ENCODE measurements at regions not wholly inside any gene's neighbourhood (a gene's known extent, or its start where the extent isn't known, plus 50 kb on each side); places are given as distances from the start of the nearest gene placed in this dataset.

- 83% methylated on average over 1 of the region's 2 CpGs for WGBS (ENCODE audit: insufficient coverage)
- Histone ChIP-seq H3K4me3 (ENCODE audit: control insufficient read depth in 1 of 7, extremely low read depth in 1 of 7, insufficient read depth in 4 of 7, low read depth in 2 of 7, low read length in 6 of 7) (no peak overlapping the region), H3K4me1 (ENCODE audit: control extremely low read depth in 1 of 4, control insufficient read depth in 4 of 4, insufficient read depth in 4 of 4, low read length in 3 of 4) (no peaks in the 10 kb centered on the region), H3K36me3 (ENCODE audit: control insufficient read depth in 4 of 4, insufficient read depth in 4 of 4, low read length in 3 of 4) (no peaks in the 10 kb centered on the region), H3K27ac (ENCODE audit: insufficient read depth in 1 of 2, low read depth in 1 of 2, low read length in 2 of 2, poor library complexity in 1 of 2, severe bottlenecking in 2 of 2) (no peak overlapping the region), H3K9me3 (ENCODE audit: control extremely low read depth in 1 of 5, control insufficient read depth in 4 of 5, insufficient read depth in 2 of 5, low read depth in 1 of 5, low read length in 4 of 5) (no peaks in the 10 kb centered on the region), H3K27me3 (replicated peaks in 2 of 5; ENCODE audit: control insufficient read depth in 4 of 5, insufficient read depth in 5 of 5, low read length in 4 of 5) (peaks cover 0 to 5% (median 2%) of the 10 kb centered on the region in 5 experiments)
- ChIA-PET CTCF (no interaction called here), POLR2A (no interaction called here)
- no peak for DNase-seq
These were observed 71.9 kb upstream of the TNKS2 start for GRCh38 chr10:91726355-91726754.

DNA sequence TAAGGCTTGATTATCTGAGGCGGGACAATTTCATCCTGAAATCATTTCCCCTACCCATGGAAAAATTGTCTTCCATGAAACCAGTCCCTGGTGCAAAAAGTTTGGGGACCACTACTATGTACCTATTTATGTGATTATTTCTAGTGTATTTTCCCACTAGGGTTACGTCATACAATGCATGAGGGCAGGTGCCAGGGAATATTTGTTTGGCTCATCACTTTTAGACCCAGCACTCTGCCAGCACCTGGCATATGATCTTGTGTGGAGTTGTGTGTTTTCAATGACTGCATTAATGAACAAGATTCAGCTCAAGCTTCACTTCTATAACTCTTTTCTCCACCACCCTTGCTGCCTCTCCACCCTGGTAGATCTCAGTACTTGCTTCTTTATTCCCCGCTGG, 73.3 kb upstream of the TNKS2 start:
- Histone ChIP-seq H3K27me3 (replicated peaks in 2 of 5; ENCODE audit: control insufficient read depth in 4 of 5, insufficient read depth in 5 of 5, low read length in 4 of 5) (peaks cover 0 to 5% (median 2%) of the 10 kb centered on the region in 5 experiments), H3K9me3 (ENCODE audit: control extremely low read depth in 1 of 5, control insufficient read depth in 4 of 5, insufficient read depth in 2 of 5, low read depth in 1 of 5, low read length in 4 of 5) (no peaks in the 10 kb centered on the region), H3K27ac (ENCODE audit: insufficient read depth in 1 of 2, low read depth in 1 of 2, low read length in 2 of 2, poor library complexity in 1 of 2, severe bottlenecking in 2 of 2) (no peak overlapping the region), H3K4me3 (ENCODE audit: control insufficient read depth in 1 of 7, extremely low read depth in 1 of 7, insufficient read depth in 4 of 7, low read depth in 2 of 7, low read length in 6 of 7) (no peak overlapping the region), H3K4me1 (ENCODE audit: control extremely low read depth in 1 of 4, control insufficient read depth in 4 of 4, insufficient read depth in 4 of 4, low read length in 3 of 4) (no peaks in the 10 kb centered on the region), H3K36me3 (ENCODE audit: control insufficient read depth in 4 of 4, insufficient read depth in 4 of 4, low read length in 3 of 4) (no peaks in the 10 kb centered on the region)
- POLR2A ChIA-PET: no interaction called here
- WGBS (ENCODE audit: insufficient coverage): 100% methylated on average over 1 of the region's 3 CpGs
- no peak for DNase-seq
- CTCF ChIA-PET: no interaction called here

GRCh38 chr10:91713461-91714072, 80.7 kb upstream of the PPP1R3C start:
- no peak overlapping the region for H3K27ac ChIP-seq (ENCODE audit: insufficient read depth in 1 of 2, low read depth in 1 of 2, low read length in 2 of 2, poor library complexity in 1 of 2, severe bottlenecking in 2 of 2)
- POLR2A ChIA-PET: no interaction called here

DNA sequence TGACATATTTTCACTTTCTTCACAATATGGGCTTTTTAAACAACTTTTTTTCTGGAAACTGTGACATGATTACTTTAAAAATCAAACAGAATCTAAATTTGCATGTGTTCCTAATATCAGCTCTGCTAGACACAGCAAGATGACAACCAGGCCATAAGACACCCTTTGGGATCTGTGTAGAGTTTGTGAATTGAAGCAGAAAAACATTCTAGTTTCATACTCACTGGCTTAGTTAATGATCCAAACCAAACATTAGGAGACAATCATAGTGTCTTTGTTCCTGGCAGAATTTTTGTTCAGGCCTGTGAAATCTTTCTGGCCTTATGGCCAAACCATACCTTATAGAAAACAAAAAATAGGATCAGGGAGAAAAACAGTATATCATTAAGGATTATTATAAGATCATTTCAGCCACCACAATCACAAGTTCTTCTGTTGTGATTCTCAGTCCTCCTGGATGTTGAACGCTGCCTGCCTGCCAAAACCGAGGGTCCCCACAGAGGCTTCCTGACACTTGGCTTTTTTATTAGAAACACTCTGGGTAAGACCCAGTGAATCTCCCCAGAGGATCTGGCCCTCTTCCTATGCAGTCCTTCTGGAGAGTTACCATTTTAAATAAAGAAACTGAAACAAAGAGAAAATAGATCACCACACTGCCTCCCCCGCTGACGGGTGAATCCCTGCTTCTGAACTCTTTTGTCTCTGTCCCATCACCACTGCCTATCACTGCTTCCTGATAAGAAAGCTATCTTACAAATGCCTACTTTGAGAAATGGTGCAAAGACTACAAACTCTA, 79.2 kb upstream of the PPP1R3C start:
- Histone ChIP-seq H3K4me1 (ENCODE audit: control extremely low read depth in 1 of 4, control insufficient read depth in 4 of 4, insufficient read depth in 4 of 4, low read length in 3 of 4) (no peaks in the 10 kb centered on the region), H3K4me3 (ENCODE audit: control insufficient read depth in 1 of 7, extremely low read depth in 1 of 7, insufficient read depth in 4 of 7, low read depth in 2 of 7, low read length in 6 of 7) (no peak overlapping the region), H3K27me3 (replicated peaks in 2 of 5; ENCODE audit: control insufficient read depth in 4 of 5, insufficient read depth in 5 of 5, low read length in 4 of 5) (no peaks in the 10 kb centered on the region), H3K9me3 (ENCODE audit: control extremely low read depth in 1 of 5, control insufficient read depth in 4 of 5, insufficient read depth in 2 of 5, low read depth in 1 of 5, low read length in 4 of 5) (no peaks in the 10 kb centered on the region), H3K27ac (ENCODE audit: insufficient read depth in 1 of 2, low read depth in 1 of 2, low read length in 2 of 2, poor library complexity in 1 of 2, severe bottlenecking in 2 of 2) (no peak overlapping the region), H3K36me3 (ENCODE audit: control insufficient read depth in 4 of 4, insufficient read depth in 4 of 4, low read length in 3 of 4) (no peaks in the 10 kb centered on the region)
- ChIA-PET POLR2A (no interaction called here), CTCF (no interaction called here)
- whole genome bisulfite sequencing (ENCODE audit: insufficient coverage): 100% methylated on average over 4 of the region's 4 CpGs
- no peak for DNase-seq

More at GRCh38 chr10:91713461-91714072, 80.7 kb upstream of the PPP1R3C start:
- no peaks in the 10 kb centered on the region for H3K36me3 ChIP-seq (ENCODE audit: control insufficient read depth in 4 of 4, insufficient read depth in 4 of 4, low read length in 3 of 4)
- H3K4me3 ChIP-seq (ENCODE audit: control insufficient read depth in 1 of 7, extremely low read depth in 1 of 7, insufficient read depth in 4 of 7, low read depth in 2 of 7, low read length in 6 of 7): no peak overlapping the region
- H3K27me3 ChIP-seq (replicated peaks in 2 of 5; ENCODE audit: control insufficient read depth in 4 of 5, insufficient read depth in 5 of 5, low read length in 4 of 5): no peaks in the 10 kb centered on the region
- no peak for DNase-seq
- no peaks in the 10 kb centered on the region for H3K9me3 ChIP-seq (ENCODE audit: control extremely low read depth in 1 of 5, control insufficient read depth in 4 of 5, insufficient read depth in 2 of 5, low read depth in 1 of 5, low read length in 4 of 5)
- CTCF ChIA-PET: no interaction called here
- no CpG with 5 or more reads among the region's 1 CpG for WGBS (ENCODE audit: insufficient coverage)
- H3K4me1 ChIP-seq (ENCODE audit: control extremely low read depth in 1 of 4, control insufficient read depth in 4 of 4, insufficient read depth in 4 of 4, low read length in 3 of 4): no peaks in the 10 kb centered on the region

- DNase-seq: no peak
- Histone ChIP-seq H3K36me3 (ENCODE audit: control insufficient read depth in 4 of 4, insufficient read depth in 4 of 4, low read length in 3 of 4) (no peaks in the 10 kb centered on the region), H3K27me3 (replicated peaks in 2 of 5; ENCODE audit: control insufficient read depth in 4 of 5, insufficient read depth in 5 of 5, low read length in 4 of 5) (peaks cover 0 to 3% (median 0%) of the 10 kb centered on the region in 5 experiments), H3K27ac (ENCODE audit: insufficient read depth in 1 of 2, low read depth in 1 of 2, low read length in 2 of 2, poor library complexity in 1 of 2, severe bottlenecking in 2 of 2) (no peak overlapping the region), H3K4me1 (ENCODE audit: control extremely low read depth in 1 of 4, control insufficient read depth in 4 of 4, insufficient read depth in 4 of 4, low read length in 3 of 4) (no peaks in the 10 kb centered on the region), H3K4me3 (ENCODE audit: control insufficient read depth in 1 of 7, extremely low read depth in 1 of 7, insufficient read depth in 4 of 7, low read depth in 2 of 7, low read length in 6 of 7) (no peak overlapping the region), H3K9me3 (ENCODE audit: control extremely low read depth in 1 of 5, control insufficient read depth in 4 of 5, insufficient read depth in 2 of 5, low read depth in 1 of 5, low read length in 4 of 5) (no peaks in the 10 kb centered on the region)
- POLR2A ChIA-PET: no interaction called here
- WGBS (ENCODE audit: insufficient coverage): no CpG with 5 or more reads among the region's 1 CpG
- CTCF ChIA-PET: no interaction called here
These were observed 76.5 kb upstream of the PPP1R3C start for GRCh38 chr10:91709394-91709798.

GRCh38 chr10:91708174-91708861, 75.4 kb upstream of the PPP1R3C start:
- POLR2A ChIA-PET: no interaction called here
- H3K36me3 ChIP-seq (ENCODE audit: control insufficient read depth in 4 of 4, insufficient read depth in 4 of 4, low read length in 3 of 4): no peaks in the 10 kb centered on the region
- H3K9me3 ChIP-seq (ENCODE audit: control extremely low read depth in 1 of 5, control insufficient read depth in 4 of 5, insufficient read depth in 2 of 5, low read depth in 1 of 5, low read length in 4 of 5): no peaks in the 10 kb centered on the region
- DNase-seq: no peak
- WGBS (ENCODE audit: insufficient coverage): 80% methylated on average over 1 of the region's 3 CpGs
- H3K4me1 ChIP-seq (ENCODE audit: control extremely low read depth in 1 of 4, control insufficient read depth in 4 of 4, insufficient read depth in 4 of 4, low read length in 3 of 4): no peaks in the 10 kb centered on the region
- no peak overlapping the region for H3K4me3 ChIP-seq (ENCODE audit: control insufficient read depth in 1 of 7, extremely low read depth in 1 of 7, insufficient read depth in 4 of 7, low read depth in 2 of 7, low read length in 6 of 7)
- H3K27me3 ChIP-seq (replicated peaks in 2 of 5; ENCODE audit: control insufficient read depth in 4 of 5, insufficient read depth in 5 of 5, low read length in 4 of 5): peaks cover 0 to 3% (median 0%) of the 10 kb centered on the region in 5 experiments
- no peak overlapping the region for H3K27ac ChIP-seq (ENCODE audit: insufficient read depth in 1 of 2, low read depth in 1 of 2, low read length in 2 of 2, poor library complexity in 1 of 2, severe bottlenecking in 2 of 2)
- CTCF ChIA-PET: no interaction called here

DNA sequence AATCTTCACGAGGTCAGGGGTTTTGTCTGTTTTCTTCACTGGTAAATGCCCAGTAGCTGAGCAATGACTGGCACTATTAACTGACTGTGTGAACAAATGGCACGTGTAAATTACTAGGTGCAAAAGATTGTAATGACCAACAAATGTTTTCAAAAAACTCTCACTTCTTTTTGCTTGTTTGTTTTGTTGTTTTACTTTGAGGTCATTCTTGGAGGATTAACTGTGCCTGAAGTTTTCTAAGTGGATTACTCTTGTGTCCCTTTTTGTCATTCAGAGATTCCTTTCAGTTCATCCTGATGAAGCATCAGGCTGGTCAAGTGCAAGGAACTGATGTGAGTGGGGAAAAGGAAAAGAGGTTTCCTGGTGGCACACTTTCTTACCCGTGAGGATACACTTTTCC, 74.4 kb upstream of the PPP1R3C start:
- Histone ChIP-seq H3K9me3 (ENCODE audit: control extremely low read depth in 1 of 5, control insufficient read depth in 4 of 5, insufficient read depth in 2 of 5, low read depth in 1 of 5, low read length in 4 of 5) (no peaks in the 10 kb centered on the region), H3K27me3 (replicated peaks in 2 of 5; ENCODE audit: control insufficient read depth in 4 of 5, insufficient read depth in 5 of 5, low read length in 4 of 5) (peaks cover 0 to 3% (median 0%) of the 10 kb centered on the region in 5 experiments), H3K36me3 (ENCODE audit: control insufficient read depth in 4 of 4, insufficient read depth in 4 of 4, low read length in 3 of 4) (no peaks in the 10 kb centered on the region), H3K27ac (ENCODE audit: insufficient read depth in 1 of 2, low read depth in 1 of 2, low read length in 2 of 2, poor library complexity in 1 of 2, severe bottlenecking in 2 of 2) (no peak overlapping the region), H3K4me1 (ENCODE audit: control extremely low read depth in 1 of 4, control insufficient read depth in 4 of 4, insufficient read depth in 4 of 4, low read length in 3 of 4) (peaks cover 0 to 2% (median 0%) of the 10 kb centered on the region in 4 experiments), H3K4me3 (ENCODE audit: control insufficient read depth in 1 of 7, extremely low read depth in 1 of 7, insufficient read depth in 4 of 7, low read depth in 2 of 7, low read length in 6 of 7) (no peak overlapping the region)
- POLR2A ChIA-PET: no interaction called here
- 100% methylated on average over 2 of the region's 3 CpGs for WGBS (ENCODE audit: insufficient coverage)
- no peak for DNase-seq
- CTCF ChIA-PET: no interaction called here

All from common myeloid progenitor, CD34-positive (primary cell).